Uterus (tissue), 3 donors: ENCODE measurements at regions not wholly inside any gene's neighbourhood (a gene's known extent, or its start where the extent isn't known, plus 50 kb on each side); places are given as distances from the start of the nearest gene placed in this dataset.

Experiments used
- DNase-seq, 2 donors: peaks; one replicate each; pipeline ENCODE4 v3.0.0-alpha.2; 2019 to 2020
- H3K27ac ChIP-seq, 2 donors: fragments of 200-600 bp; sonication (generic); 1 replicate in 1 of 2; 2 replicates in 1 of 2; pipeline ENCODE4 v1.5.1; 2016 to 2018
- H3K27me3 ChIP-seq, 2 donors: fragments of 200-600 bp; sonication (generic); one replicate each; pipeline ENCODE4 v1.5.1; 2018 to 2019; ENCODE audit warnings: control low read depth in 1 of 2
- H3K36me3 ChIP-seq, 2 donors: fragments of 200-600 bp; sonication (generic); one replicate each; pipeline ENCODE4 v1.5.1; 2019; ENCODE audit warnings: control low read depth in 1 of 2
- H3K4me1 ChIP-seq, 2 donors: fragments of 200-600 bp; sonication (generic); one replicate each; pipeline ENCODE4 v1.5.1; 2018 to 2019; ENCODE audit warnings: control low read depth in 1 of 2
- H3K4me3 ChIP-seq, 2 donors: fragments of 200-600 bp; sonication (generic); 1 replicate in 1 of 2; 2 replicates in 1 of 2; pipeline ENCODE4 v1.5.1; 2018 to 2019; ENCODE audit warnings: mild to moderate bottlenecking in 1 of 2
- H3K9me3 ChIP-seq, 2 donors: fragments of 200-600 bp; sonication (generic); one replicate each; pipeline ENCODE4 v1.5.1; 2019; ENCODE audit warnings: control low read depth in 1 of 2
- CTCF ChIP-seq, 4 experiments: fragments of 200-600 bp in 2 of 4; fragments of 450-650 bp in 2 of 4; sonication (generic) in 2 of 4; IDR thresholded peaks; one replicate each; pipeline ENCODE4 v1.5.1; 2016 to 2019; ENCODE audit warnings: antibody characterized with exemption in 4 of 4, mild to moderate bottlenecking in 2 of 4, moderate library complexity in 1 of 4
- POLR2A ChIP-seq, 2 donors: fragments of 450-650 bp; IDR thresholded peaks; one replicate each; pipeline ENCODE4 v1.6.1; 2016; ENCODE audit warnings: antibody characterized with exemption in 2 of 2, mild to moderate bottlenecking in 1 of 2, moderate library complexity in 1 of 2
- intact Hi-C: fragments of 100-400 bp; cut with DNase I; formaldehyde crosslinking; loops from one replicate; pipeline ENCODE4 v1.15.1; 2023; ENCODE audit warnings: low total_unique reads
- donor health status: DM: yes; HTN: yes; CAD: no.

- DNase-seq = no peak
- H3K4me1 ChIP-seq = no peaks in the 10 kb centered on the region
- no peak for TF ChIP-seq CTCF (IDR thresholded peaks at IDR 0.05)
- no peak for TF ChIP-seq POLR2A (IDR thresholded peaks at IDR 0.05)
- no peak overlapping the region for H3K4me3 ChIP-seq
- no peaks in the 10 kb centered on the region for H3K36me3 ChIP-seq
- no peaks in the 10 kb centered on the region for H3K9me3 ChIP-seq
- intact Hi-C loops = no loop called here
- H3K27ac ChIP-seq = no peak overlapping the region
- no peaks in the 10 kb centered on the region for H3K27me3 ChIP-seq
Measured at GRCh38 chr4:84392951-84393590, 106.0 kb downstream of the NKX6-1 start.

GRCh38 chr4:84389406-84389805 lies 109.7 kb downstream of the NKX6-1 start:
- Histone ChIP-seq H3K36me3 (no peaks in the 10 kb centered on the region), H3K4me3 (no peak overlapping the region), H3K4me1 (no peaks in the 10 kb centered on the region), H3K27me3 (no peaks in the 10 kb centered on the region), H3K9me3 (no peaks in the 10 kb centered on the region), H3K27ac (no peak overlapping the region)
- TF ChIP-seq POLR2A (IDR thresholded peaks at IDR 0.05) (no peak), CTCF (IDR thresholded peaks at IDR 0.05) (no peak)
- DNase-seq = no peak
- intact Hi-C loops = no loop called here

- no peak for TF ChIP-seq POLR2A (IDR thresholded peaks at IDR 0.05)
- TF ChIP-seq CTCF (IDR thresholded peaks at IDR 0.05) = no peak
- no peaks in the 10 kb centered on the region for H3K4me1 ChIP-seq
- DNase-seq = no peak
- no peaks in the 10 kb centered on the region for H3K36me3 ChIP-seq
- no peak overlapping the region for H3K27ac ChIP-seq
- no peaks in the 10 kb centered on the region for H3K9me3 ChIP-seq
- no peak overlapping the region for H3K4me3 ChIP-seq
- intact Hi-C loops = no loop called here
- H3K27me3 ChIP-seq = no peaks in the 10 kb centered on the region
Measured at GRCh38 chr4:84385203-84385602, 113.9 kb downstream of the NKX6-1 start.

GRCh38 chr4:84384801-84385200 lies 114.3 kb downstream of the NKX6-1 start:
- Histone ChIP-seq H3K36me3 (no peaks in the 10 kb centered on the region), H3K27ac (no peak overlapping the region), H3K4me3 (no peak overlapping the region), H3K9me3 (no peaks in the 10 kb centered on the region), H3K27me3 (no peaks in the 10 kb centered on the region), H3K4me1 (no peaks in the 10 kb centered on the region)
- no peak for DNase-seq
- intact Hi-C loops = no loop called here
- TF ChIP-seq POLR2A (IDR thresholded peaks at IDR 0.05) (no peak), CTCF (IDR thresholded peaks at IDR 0.05) (no peak)

- TF ChIP-seq POLR2A (IDR thresholded peaks at IDR 0.05) (no peak), CTCF (IDR thresholded peaks at IDR 0.05) (no peak)
Measured at GRCh38 chr4:84381759-84382158, 117.3 kb downstream of the NKX6-1 start.

More at GRCh38 chr4:84381759-84382158, 117.3 kb downstream of the NKX6-1 start:
- H3K4me1 ChIP-seq = no peaks in the 10 kb centered on the region
- intact Hi-C loops = no loop called here
- H3K27ac ChIP-seq = no peak overlapping the region
- no peak overlapping the region for H3K4me3 ChIP-seq
- DNase-seq = no peak
- H3K27me3 ChIP-seq = no peaks in the 10 kb centered on the region
- H3K36me3 ChIP-seq = no peaks in the 10 kb centered on the region
- no peaks in the 10 kb centered on the region for H3K9me3 ChIP-seq
